ENCODE measurements at regions not wholly inside any gene's neighbourhood (a gene's known extent, or its start where the extent isn't known, plus 50 kb on each side); places are given as distances from the start of the nearest gene placed in this dataset.

DNA sequence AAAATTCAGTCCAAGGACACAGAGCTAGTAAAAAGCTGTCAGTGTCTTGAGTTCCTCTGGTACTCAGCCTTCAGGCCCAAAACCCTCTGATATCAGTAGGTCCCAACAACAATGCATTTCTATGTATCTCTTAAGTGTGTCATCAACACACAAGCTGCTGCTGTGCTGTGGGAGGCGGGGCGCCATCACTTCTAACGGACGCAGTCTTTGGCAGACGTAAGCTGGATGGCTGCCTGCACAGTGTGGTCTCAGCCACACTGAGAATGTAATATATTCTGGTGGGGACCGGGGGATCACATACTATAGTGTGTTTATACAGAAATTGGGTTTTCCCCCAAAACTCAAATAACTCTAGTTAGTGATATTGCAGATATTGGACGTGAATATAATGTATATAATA is 123.9 kb downstream of the SUDS3 start:
- 42 to 51% (median 50%) methylated on average over 7 of the region's 7 CpGs for WGBS, 4 donors
- Histone ChIP-seq H3K4me3 (no peak overlapping the region), H3K27me3 (no peaks in the 10 kb centered on the region), H3K27ac (peak overlapping the region in 1 of 12 donors; percentile 7), H3K36me3 (no peaks in the 10 kb centered on the region), H3K9me3 (peaks cover 0 to 9% (median 0%) of the 10 kb centered on the region in 12 donors), H3K4me1 (peaks cover 0 to 22% (median 0%) of the 10 kb centered on the region in 12 donors)
- peak in 3 of 4 donors; percentile 53 to 64 (median 55) for ATAC-seq
- no peak for TF ChIP-seq CTCF (IDR thresholded peaks at IDR 0.05)
- no peak for TF ChIP-seq POLR2A (IDR thresholded peaks at IDR 0.05)
- intact Hi-C loops (cut with DNase I): no loop called here
- peak in 2 of 5 donors; percentile 53 to 57 for DNase-seq

GRCh38 chr12:118501489-118501888 is 125.1 kb downstream of the SUDS3 start:
- Histone ChIP-seq H3K36me3 (no peaks in the 10 kb centered on the region), H3K9me3 (peaks cover 0 to 11% (median 0%) of the 10 kb centered on the region in 12 donors), H3K4me1 (peaks cover 0 to 22% (median 0%) of the 10 kb centered on the region in 12 donors), H3K27ac (no peak overlapping the region), H3K4me3 (no peak overlapping the region), H3K27me3 (no peaks in the 10 kb centered on the region)
- intact Hi-C loops (cut with DNase I): no loop called here
- TF ChIP-seq POLR2A (IDR thresholded peaks at IDR 0.05) (no peak), CTCF (IDR thresholded peaks at IDR 0.05) (no peak)
- 69 to 86% (median 80%) methylated on average over 3 of the region's 3 CpGs for WGBS, 4 donors
- DNase-seq (no peak), ATAC-seq (no peak)

DNA sequence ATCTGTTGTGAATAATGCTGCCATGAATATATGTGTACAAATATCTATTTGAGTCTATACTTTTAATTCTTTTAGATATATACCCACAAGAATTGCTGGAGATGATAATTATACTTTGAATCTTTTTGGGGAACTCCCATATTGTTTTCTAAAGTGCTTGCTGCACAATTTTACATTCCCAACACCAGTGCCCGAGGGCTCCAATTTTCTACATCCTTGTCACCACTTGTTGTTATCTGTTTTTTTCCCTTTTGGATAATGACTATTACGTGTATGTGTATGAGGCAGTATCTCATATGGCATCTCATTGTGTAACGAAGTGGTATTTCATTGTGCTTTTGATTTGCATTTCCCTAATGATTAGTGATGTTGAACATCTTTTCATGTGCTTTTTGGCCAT is 127.1 kb downstream of the SUDS3 start:
- peaks cover 0 to 11% (median 0%) of the 10 kb centered on the region in 12 donors for H3K9me3 ChIP-seq
- DNase-seq (no peak), ATAC-seq (no peak)
- intact Hi-C loops (cut with DNase I): no loop called here
- H3K4me1 ChIP-seq: peaks cover 0 to 12% (median 0%) of the 10 kb centered on the region in 12 donors
- WGBS, 4 donors: 72 to 80% (median 78%) methylated on average over 3 of the region's 3 CpGs
- H3K4me3 ChIP-seq: no peak overlapping the region
- no peaks in the 10 kb centered on the region for H3K27me3 ChIP-seq
- TF ChIP-seq POLR2A (IDR thresholded peaks at IDR 0.05) (no peak), CTCF (IDR thresholded peaks at IDR 0.05) (no peak)
- H3K27ac ChIP-seq: no peak overlapping the region
- no peaks in the 10 kb centered on the region for H3K36me3 ChIP-seq

- ATAC-seq (no peak), DNase-seq (no peak)
- no peak overlapping the region for H3K4me3 ChIP-seq
- H3K4me1 ChIP-seq: no peaks in the 10 kb centered on the region
- TF ChIP-seq POLR2A (IDR thresholded peaks at IDR 0.05) (no peak), CTCF (IDR thresholded peaks at IDR 0.05) (no peak)
- intact Hi-C loops (cut with DNase I): no loop called here
- no peaks in the 10 kb centered on the region for H3K9me3 ChIP-seq
- H3K36me3 ChIP-seq: no peaks in the 10 kb centered on the region
- no peak overlapping the region for H3K27ac ChIP-seq
- H3K27me3 ChIP-seq: no peaks in the 10 kb centered on the region
- WGBS, 4 donors: 73 to 89% (median 82%) methylated on average over 5 of the region's 5 CpGs
These were observed 136.3 kb downstream of the SUDS3 start for GRCh38 chr12:118512669-118513068.
